Activated CD8-positive, alpha-beta T cell treated with anti-CD3 and anti-CD28 coated beads, Interleukin-2, amount 10 ng/mL, durations not matched to agents 7 days and 5 days (primary cell): ENCODE measurements at regions not wholly inside any gene's neighbourhood (a gene's known extent, or its start where the extent isn't known, plus 50 kb on each side); places are given as distances from the start of the nearest gene placed in this dataset.

ENCODE experiments used
- ATAC-seq: fragments of 150-1000 bp; cut with Tn5 transposase; one replicate; pipeline ENCODE4 v1.10.0; 2021; ENCODE audit warnings: moderate library complexity
- CTCF ChIA-PET: fragments of 350-600 bp; sonication (Branson Sonifier 250); formaldehyde crosslinking; loops from one replicate; lab custom pipeline; 2021; ENCODE audit warnings: antibody characterized with exemption; lab: Charles Lee
- POLR2A ChIA-PET: fragments of 350-600 bp; sonication (Branson Sonifier 250); formaldehyde crosslinking; loops from one replicate; lab custom pipeline; 2021; ENCODE audit warnings: antibody characterized with exemption; lab: Charles Lee
- DNase-seq: peaks from one replicate; pipeline ENCODE4 v3.0.0-alpha.2; 2020
- H3K27ac Mint-ChIP-seq: one replicate; pipeline ENCODE4 v1.8.0; 2021; ENCODE audit warnings: mild to moderate bottlenecking, mixed read lengths
- H3K27me3 Mint-ChIP-seq: one replicate; pipeline ENCODE4 v1.8.0; 2021; ENCODE audit warnings: low read depth, mixed read lengths
- H3K36me3 Mint-ChIP-seq: one replicate; pipeline ENCODE4 v1.8.0; 2021; ENCODE audit warnings: low read depth, mixed read lengths
- H3K4me1 Mint-ChIP-seq: one replicate; pipeline ENCODE4 v1.8.0; 2021; ENCODE audit warnings: low read depth, mixed read lengths
- H3K4me3 Mint-ChIP-seq: one replicate; pipeline ENCODE4 v1.8.0; 2021; ENCODE audit warnings: mild to moderate bottlenecking, mixed read lengths
- H3K9me3 Mint-ChIP-seq: one replicate; pipeline ENCODE4 v1.8.0; 2022; ENCODE audit warnings: mixed read lengths; ENCODE audit not compliant: insufficient read depth

- Mint-ChIP-seq H3K4me1 (no peaks in the 10 kb centered on the region), H3K9me3 (no peaks in the 10 kb centered on the region), H3K36me3 (no peaks in the 10 kb centered on the region), H3K27ac (no peak overlapping the region), H3K4me3 (no peak overlapping the region), H3K27me3 (peaks cover 5% of the 10 kb centered on the region)
- no peak for ATAC-seq
- POLR2A ChIA-PET: no interaction called here
- DNase-seq: no peak
- CTCF ChIA-PET: no interaction called here
These were observed 282.7 kb downstream of the NUAK1 start for GRCh38 chr12:105856048-105856405.

GRCh38 chr12:105858981-105859710, 279.6 kb downstream of the NUAK1 start:
- ChIA-PET CTCF (no interaction called here), POLR2A (no interaction called here)
- ATAC-seq (no peak), DNase-seq (no peak)
- Mint-ChIP-seq H3K36me3 (no peaks in the 10 kb centered on the region), H3K9me3 (no peaks in the 10 kb centered on the region), H3K27ac (no peak overlapping the region), H3K4me1 (no peaks in the 10 kb centered on the region), H3K4me3 (no peak overlapping the region), H3K27me3 (peaks cover 2% of the 10 kb centered on the region)

GRCh38 chr12:105860561-105861207, 278.1 kb downstream of the NUAK1 start:
- H3K4me3 Mint-ChIP-seq: no peak overlapping the region
- no peak for DNase-seq
- no peak for ATAC-seq
- H3K27me3 Mint-ChIP-seq: peaks cover 2% of the 10 kb centered on the region
- H3K36me3 Mint-ChIP-seq: no peaks in the 10 kb centered on the region
- ChIA-PET POLR2A (no interaction called here), CTCF (interaction anchor here (1.3 kb wide), 1 partner anchor 275 kb away, joined by 3 read pairs; no protein-coding TSS in a partner anchor)
- H3K27ac Mint-ChIP-seq: no peak overlapping the region
- no peaks in the 10 kb centered on the region for H3K9me3 Mint-ChIP-seq
- no peaks in the 10 kb centered on the region for H3K4me1 Mint-ChIP-seq

- no peaks in the 10 kb centered on the region for H3K4me1 Mint-ChIP-seq
These were observed 277.5 kb downstream of the NUAK1 start for GRCh38 chr12:105861227-105861626.

GRCh38 chr12:105862163-105862821, 276.5 kb downstream of the NUAK1 start:
- H3K27ac Mint-ChIP-seq: no peak overlapping the region

More at GRCh38 chr12:105861227-105861626, 277.5 kb downstream of the NUAK1 start:
- ChIA-PET CTCF (interaction anchor here (1.3 kb wide), 1 partner anchor 275 kb away, joined by 3 read pairs; no protein-coding TSS in a partner anchor), POLR2A (no interaction called here)
- no peaks in the 10 kb centered on the region for H3K9me3 Mint-ChIP-seq
- H3K4me3 Mint-ChIP-seq: no peak overlapping the region
- H3K27ac Mint-ChIP-seq: no peak overlapping the region
- H3K27me3 Mint-ChIP-seq: peaks cover 2% of the 10 kb centered on the region
- ATAC-seq: no peak
- no peaks in the 10 kb centered on the region for H3K36me3 Mint-ChIP-seq
- DNase-seq: no peak

GRCh38 chr12:105864316-105864715, 274.4 kb downstream of the NUAK1 start:
- H3K36me3 Mint-ChIP-seq: no peaks in the 10 kb centered on the region

More at GRCh38 chr12:105862163-105862821, 276.5 kb downstream of the NUAK1 start:
- Mint-ChIP-seq H3K4me3 (no peak overlapping the region), H3K36me3 (no peaks in the 10 kb centered on the region), H3K27me3 (no peaks in the 10 kb centered on the region), H3K4me1 (no peaks in the 10 kb centered on the region), H3K9me3 (no peaks in the 10 kb centered on the region)
- ChIA-PET POLR2A (no interaction called here), CTCF (no interaction called here)
- DNase-seq (no peak), ATAC-seq (no peak)

GRCh38 chr12:105864901-105865300, 273.9 kb downstream of the NUAK1 start:
- no peak overlapping the region for H3K27ac Mint-ChIP-seq
- H3K27me3 Mint-ChIP-seq: no peaks in the 10 kb centered on the region
- H3K9me3 Mint-ChIP-seq: no peaks in the 10 kb centered on the region
- no peak overlapping the region for H3K4me3 Mint-ChIP-seq
- H3K36me3 Mint-ChIP-seq: no peaks in the 10 kb centered on the region
- CTCF ChIA-PET: no interaction called here
- ATAC-seq (no peak), DNase-seq (no peak)
- POLR2A ChIA-PET: no interaction called here
- no peaks in the 10 kb centered on the region for H3K4me1 Mint-ChIP-seq

More at GRCh38 chr12:105864316-105864715, 274.4 kb downstream of the NUAK1 start:
- CTCF ChIA-PET: no interaction called here
- DNase-seq: no peak
- no peaks in the 10 kb centered on the region for H3K4me1 Mint-ChIP-seq
- ATAC-seq: no peak
- POLR2A ChIA-PET: no interaction called here
- H3K4me3 Mint-ChIP-seq: no peak overlapping the region
- H3K27ac Mint-ChIP-seq: no peak overlapping the region
- no peaks in the 10 kb centered on the region for H3K9me3 Mint-ChIP-seq
- no peaks in the 10 kb centered on the region for H3K27me3 Mint-ChIP-seq

- H3K4me3 Mint-ChIP-seq: no peak overlapping the region
- no peaks in the 10 kb centered on the region for H3K4me1 Mint-ChIP-seq
- no peak overlapping the region for H3K27ac Mint-ChIP-seq
- CTCF ChIA-PET: no interaction called here
- H3K9me3 Mint-ChIP-seq: no peaks in the 10 kb centered on the region
- DNase-seq (no peak), ATAC-seq (no peak)
- H3K36me3 Mint-ChIP-seq: no peaks in the 10 kb centered on the region
- POLR2A ChIA-PET: no interaction called here
- H3K27me3 Mint-ChIP-seq: no peaks in the 10 kb centered on the region
These were observed 272.9 kb downstream of the NUAK1 start for GRCh38 chr12:105865886-105866285.

GRCh38 chr12:105874121-105874520, 264.6 kb downstream of the NUAK1 start:
- H3K4me3 Mint-ChIP-seq: no peak overlapping the region
- DNase-seq (no peak), ATAC-seq (no peak)
- H3K9me3 Mint-ChIP-seq: no peaks in the 10 kb centered on the region
- H3K36me3 Mint-ChIP-seq: no peaks in the 10 kb centered on the region
- ChIA-PET POLR2A (no interaction called here), CTCF (no interaction called here)
- H3K27me3 Mint-ChIP-seq: no peaks in the 10 kb centered on the region
- H3K4me1 Mint-ChIP-seq: no peaks in the 10 kb centered on the region
- H3K27ac Mint-ChIP-seq: no peak overlapping the region

GRCh38 chr12:105876396-105876927, 262.3 kb downstream of the NUAK1 start:
- Mint-ChIP-seq H3K27ac (no peak overlapping the region), H3K36me3 (no peaks in the 10 kb centered on the region), H3K4me1 (no peaks in the 10 kb centered on the region), H3K4me3 (no peak overlapping the region), H3K27me3 (no peaks in the 10 kb centered on the region), H3K9me3 (no peaks in the 10 kb centered on the region)
- ATAC-seq: no peak
- ChIA-PET CTCF (no interaction called here), POLR2A (no interaction called here)
- no peak for DNase-seq

GRCh38 chr12:105878964-105879363, 259.8 kb downstream of the NUAK1 start:
- no peaks in the 10 kb centered on the region for H3K4me1 Mint-ChIP-seq
- H3K36me3 Mint-ChIP-seq: no peaks in the 10 kb centered on the region
- ATAC-seq (no peak), DNase-seq (no peak)
- H3K9me3 Mint-ChIP-seq: no peaks in the 10 kb centered on the region
- ChIA-PET POLR2A (no interaction called here), CTCF (no interaction called here)
- H3K27me3 Mint-ChIP-seq: no peaks in the 10 kb centered on the region
- no peak overlapping the region for H3K27ac Mint-ChIP-seq
- H3K4me3 Mint-ChIP-seq: no peak overlapping the region

- CTCF ChIA-PET: no interaction called here
- H3K4me1 Mint-ChIP-seq: no peaks in the 10 kb centered on the region
- H3K4me3 Mint-ChIP-seq: no peak overlapping the region
- H3K27ac Mint-ChIP-seq: no peak overlapping the region
- DNase-seq: no peak
- no peaks in the 10 kb centered on the region for H3K27me3 Mint-ChIP-seq
- H3K9me3 Mint-ChIP-seq: no peaks in the 10 kb centered on the region
- no peak for ATAC-seq
- POLR2A ChIA-PET: no interaction called here
- H3K36me3 Mint-ChIP-seq: no peaks in the 10 kb centered on the region
These were observed 257.8 kb downstream of the NUAK1 start for GRCh38 chr12:105880824-105881388.
